HAP-1 (cell line): ENCODE measurements at regions not wholly inside any gene's neighbourhood (a gene's known extent, or its start where the extent isn't known, plus 50 kb on each side); places are given as distances from the start of the nearest gene placed in this dataset.

Source experiments
- DNase-seq, 2 experiments: peaks; one replicate each; pipeline ENCODE4 v3.0.0-alpha.2; 2016 to 2020; ENCODE audit warnings: low spot score in 2 of 2
- H3K27me3 ChIP-seq: fragments of 250-450 bp; sonication (Bioruptor Pico); 2 replicates; pipeline ENCODE4 v1.5.1; 2020; ENCODE audit warnings: low read depth, mild to moderate bottlenecking, moderate library complexity
- H3K36me3 ChIP-seq: fragments of 250-450 bp; sonication (Bioruptor Pico); replicated peaks from 2 replicates; pipeline ENCODE4 v1.5.1; 2020; ENCODE audit warnings: mild to moderate bottlenecking
- H3K4me1 ChIP-seq: fragments of 250-450 bp; sonication (Bioruptor Pico); 2 replicates; pipeline ENCODE4 v1.5.1; 2020; ENCODE audit warnings: mild to moderate bottlenecking
- H3K4me3 ChIP-seq: fragments of 250-450 bp; sonication (Bioruptor Pico); 2 replicates; pipeline ENCODE4 v1.5.1; 2020; ENCODE audit warnings: mild to moderate bottlenecking, moderate library complexity
- H3K9me3 ChIP-seq: fragments of 250-450 bp; sonication (Bioruptor Pico); 2 replicates; pipeline ENCODE4 v1.5.1; 2020; ENCODE audit warnings: mild to moderate bottlenecking, moderate library complexity
- in situ Hi-C: fragments of 300-500 bp; cut with MboI; formaldehyde crosslinking; loops from 3 replicates; pipeline ENCODE4 v1.14.3; 2020; ENCODE audit warnings: low sequenced_read_pairs, inconsistent platforms, mixed read lengths

- no peak overlapping the region for H3K4me3 ChIP-seq
- H3K27me3 ChIP-seq = no peaks in the 10 kb centered on the region
- H3K4me1 ChIP-seq = no peaks in the 10 kb centered on the region
- in situ Hi-C loops = no loop called here
- DNase-seq = no peak
- H3K9me3 ChIP-seq = no peaks in the 10 kb centered on the region
- H3K36me3 ChIP-seq = no peaks in the 10 kb centered on the region
Observed at GRCh38 chr18:66334534-66334933, 269.4 kb downstream of the CDH19 start.

GRCh38 chr18:66329716-66330115 lies 274.2 kb downstream of the CDH19 start:
- Histone ChIP-seq H3K4me3 (no peak overlapping the region), H3K4me1 (no peaks in the 10 kb centered on the region), H3K27me3 (no peaks in the 10 kb centered on the region), H3K9me3 (no peaks in the 10 kb centered on the region), H3K36me3 (no peaks in the 10 kb centered on the region)
- no peak for DNase-seq
- in situ Hi-C loops = no loop called here

- in situ Hi-C loops = no loop called here
- Histone ChIP-seq H3K36me3 (no peaks in the 10 kb centered on the region), H3K4me1 (no peaks in the 10 kb centered on the region), H3K4me3 (no peak overlapping the region), H3K9me3 (no peaks in the 10 kb centered on the region), H3K27me3 (no peaks in the 10 kb centered on the region)
- DNase-seq = no peak
Observed at GRCh38 chr18:66328296-66328878, 275.5 kb downstream of the CDH19 start.

DNA sequence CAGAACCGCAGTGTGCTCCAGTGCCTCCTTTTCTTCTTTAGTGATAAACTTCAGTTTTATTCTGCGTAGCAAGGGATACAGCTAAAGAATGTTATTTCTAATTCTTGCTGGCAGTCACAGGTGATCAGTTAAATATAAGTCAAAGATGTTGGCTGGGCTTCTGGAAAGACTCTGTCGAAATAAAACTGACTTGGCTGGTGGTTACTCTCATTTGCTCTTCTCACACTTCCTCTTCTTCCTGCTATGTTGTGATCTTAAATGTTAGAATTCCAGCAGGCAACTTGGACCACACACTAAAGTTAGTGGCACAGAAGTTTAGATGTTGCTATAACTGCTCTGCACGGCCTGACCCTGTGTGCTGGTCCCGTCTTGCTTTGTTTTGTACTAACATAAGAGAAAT lies 278.6 kb downstream of the CDH19 start:
- no peaks in the 10 kb centered on the region for H3K9me3 ChIP-seq
- H3K27me3 ChIP-seq = no peaks in the 10 kb centered on the region
- in situ Hi-C loops = no loop called here
- no peaks in the 10 kb centered on the region for H3K36me3 ChIP-seq
- no peak overlapping the region for H3K4me3 ChIP-seq
- no peaks in the 10 kb centered on the region for H3K4me1 ChIP-seq
- no peak for DNase-seq

GRCh38 chr18:66324616-66325015 lies 279.3 kb downstream of the CDH19 start:
- in situ Hi-C loops = no loop called here

GRCh38 chr18:66317243-66318090 lies 286.4 kb downstream of the CDH19 start:
- DNase-seq = no peak

More at GRCh38 chr18:66324616-66325015, 279.3 kb downstream of the CDH19 start:
- DNase-seq = no peak
- Histone ChIP-seq H3K27me3 (no peaks in the 10 kb centered on the region), H3K4me3 (no peak overlapping the region), H3K4me1 (no peaks in the 10 kb centered on the region), H3K9me3 (no peaks in the 10 kb centered on the region), H3K36me3 (no peaks in the 10 kb centered on the region)

GRCh38 chr18:66316701-66317100 lies 287.2 kb downstream of the CDH19 start:
- H3K9me3 ChIP-seq = no peaks in the 10 kb centered on the region
- H3K27me3 ChIP-seq = no peaks in the 10 kb centered on the region; the same call in 1 of the 2 replicates
- no peak overlapping the region for H3K4me3 ChIP-seq
- H3K36me3 ChIP-seq = no peaks in the 10 kb centered on the region
- no peaks in the 10 kb centered on the region; the same call in none of the 2 replicates for H3K4me1 ChIP-seq
- DNase-seq = no peak
- in situ Hi-C loops = no loop called here

More at GRCh38 chr18:66317243-66318090, 286.4 kb downstream of the CDH19 start:
- in situ Hi-C loops = no loop called here
- no peaks in the 10 kb centered on the region for H3K36me3 ChIP-seq
- no peaks in the 10 kb centered on the region; the same call in 1 of the 2 replicates for H3K27me3 ChIP-seq
- H3K9me3 ChIP-seq = no peaks in the 10 kb centered on the region
- no peaks in the 10 kb centered on the region; the same call in none of the 2 replicates for H3K4me1 ChIP-seq
- no peak overlapping the region for H3K4me3 ChIP-seq

GRCh38 chr18:66300141-66300540 lies 303.7 kb downstream of the CDH19 start:
- no peak overlapping the region for H3K4me3 ChIP-seq
- H3K9me3 ChIP-seq = no peaks in the 10 kb centered on the region
- no peak for DNase-seq
- H3K27me3 ChIP-seq = no peaks in the 10 kb centered on the region
- H3K4me1 ChIP-seq = no peaks in the 10 kb centered on the region
- no peaks in the 10 kb centered on the region for H3K36me3 ChIP-seq
- in situ Hi-C loops = no loop called here

DNA sequence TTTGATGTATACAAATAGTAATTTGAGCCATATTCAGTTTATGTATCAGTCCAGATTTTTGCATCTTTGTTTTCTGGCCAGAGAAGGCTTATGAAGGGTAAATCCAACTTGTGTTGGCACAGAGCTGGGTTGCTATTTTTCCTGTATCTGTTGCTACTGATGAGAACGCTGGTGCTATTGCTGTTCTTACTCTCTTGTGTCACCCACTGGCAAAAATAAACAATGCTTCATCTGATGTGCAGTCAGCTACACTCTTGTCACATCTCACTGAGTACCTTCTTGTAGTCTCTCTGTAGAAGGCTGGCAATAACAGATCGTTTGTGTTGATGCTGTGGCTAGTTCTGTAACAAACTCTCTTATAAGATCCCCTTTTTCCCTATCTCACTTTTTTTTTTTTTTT lies 323.4 kb downstream of the CDH19 start:
- no peaks in the 10 kb centered on the region for H3K27me3 ChIP-seq
- H3K4me1 ChIP-seq = no peaks in the 10 kb centered on the region
- in situ Hi-C loops = no loop called here
- H3K4me3 ChIP-seq = no peak overlapping the region
- H3K36me3 ChIP-seq = no peaks in the 10 kb centered on the region
- no peaks in the 10 kb centered on the region for H3K9me3 ChIP-seq
- no peak for DNase-seq

GRCh38 chr18:66271962-66272361 lies 331.9 kb downstream of the CDH19 start:
- Histone ChIP-seq H3K9me3 (peaks cover 6% of the 10 kb centered on the region; the same call in 1 of the 2 replicates), H3K36me3 (no peaks in the 10 kb centered on the region), H3K4me1 (no peaks in the 10 kb centered on the region), H3K4me3 (no peak overlapping the region), H3K27me3 (no peaks in the 10 kb centered on the region)
- peak in 1 of 2 experiments; percentile 13 for DNase-seq
- in situ Hi-C loops = no loop called here

DNA sequence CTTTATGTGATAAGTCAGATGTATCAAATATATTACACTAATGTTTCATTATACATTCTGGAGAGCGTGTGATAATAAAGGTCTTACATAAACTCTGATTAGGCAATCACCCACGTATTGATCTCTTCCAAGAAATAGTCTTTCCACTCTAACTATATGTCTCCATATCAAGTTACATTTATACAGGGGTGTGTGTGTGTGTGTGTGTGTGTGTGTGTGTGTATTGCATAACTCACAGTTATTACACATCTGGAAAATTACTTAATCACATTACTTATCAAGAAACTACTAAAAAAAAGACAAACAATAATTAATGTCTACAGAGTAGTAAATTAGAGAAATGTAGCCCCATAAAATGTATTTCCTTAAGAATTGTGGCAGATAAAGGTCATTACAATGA lies 339.8 kb downstream of the CDH19 start:
- in situ Hi-C loops = no loop called here
- H3K36me3 ChIP-seq = no peaks in the 10 kb centered on the region
- no peak overlapping the region for H3K4me3 ChIP-seq
- no peaks in the 10 kb centered on the region for H3K4me1 ChIP-seq
- peaks cover 2% of the 10 kb centered on the region; the same call in 1 of the 2 replicates for H3K9me3 ChIP-seq
- no peaks in the 10 kb centered on the region for H3K27me3 ChIP-seq
- DNase-seq = no peak

DNA sequence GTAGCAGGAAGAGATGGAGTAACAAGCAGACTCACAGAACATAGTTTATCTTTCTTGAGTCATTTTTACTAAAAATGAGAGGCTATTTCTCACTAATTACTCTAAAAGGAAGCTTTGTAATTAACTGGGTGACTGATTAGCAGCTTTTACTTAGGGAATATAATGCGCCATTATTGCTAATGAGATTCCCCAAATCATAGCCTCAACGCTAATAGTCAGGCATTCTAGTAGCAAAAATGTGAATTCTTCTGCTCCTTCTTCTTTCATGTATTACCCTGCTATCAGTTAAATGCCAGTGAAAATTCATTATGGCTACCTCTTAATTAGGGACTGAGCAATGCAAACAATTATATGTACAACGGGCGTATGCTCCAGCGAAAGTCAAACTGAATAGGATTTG lies 349.8 kb downstream of the CDH19 start:
- peaks cover 3% of the 10 kb centered on the region; the same call in 1 of the 2 replicates for H3K4me1 ChIP-seq
- no peaks in the 10 kb centered on the region for H3K27me3 ChIP-seq
- no peak overlapping the region for H3K4me3 ChIP-seq
- in situ Hi-C loops = no loop called here
- no peaks in the 10 kb centered on the region for H3K36me3 ChIP-seq
- no peak for DNase-seq
- no peaks in the 10 kb centered on the region for H3K9me3 ChIP-seq

DNA sequence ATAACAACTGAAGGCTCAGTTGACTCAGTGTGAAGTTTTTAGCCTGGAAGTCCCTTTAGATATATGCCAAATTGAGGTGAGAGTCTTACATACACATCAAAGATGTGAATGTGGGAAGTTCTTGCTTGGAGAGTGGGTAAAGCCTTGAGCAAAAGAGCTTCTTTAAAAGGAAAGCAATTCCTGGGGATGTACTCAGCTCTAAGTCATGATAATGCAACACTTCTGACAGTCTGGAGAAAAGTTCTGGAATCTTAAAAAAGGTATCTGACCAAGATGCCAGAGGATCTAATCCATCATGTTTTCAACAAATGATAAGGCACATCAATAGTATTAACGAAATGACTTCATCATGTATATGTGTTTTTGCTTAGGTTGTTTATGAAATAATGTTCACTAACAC lies 351.2 kb downstream of the CDH19 start:
- Histone ChIP-seq H3K4me1 (peaks cover 3% of the 10 kb centered on the region; the same call in 1 of the 2 replicates), H3K4me3 (no peak overlapping the region), H3K9me3 (no peaks in the 10 kb centered on the region), H3K27me3 (no peaks in the 10 kb centered on the region), H3K36me3 (no peaks in the 10 kb centered on the region)
- DNase-seq = no peak
- in situ Hi-C loops = no loop called here

- no peak for DNase-seq
- Histone ChIP-seq H3K9me3 (no peaks in the 10 kb centered on the region), H3K27me3 (no peaks in the 10 kb centered on the region), H3K4me3 (no peak overlapping the region), H3K36me3 (no peaks in the 10 kb centered on the region), H3K4me1 (no peaks in the 10 kb centered on the region)
- in situ Hi-C loops = no loop called here
Observed at GRCh38 chr18:66235206-66235605, 368.7 kb downstream of the CDH19 start.
